A549 (cell line): ENCODE measurements at regions not wholly inside any gene's neighbourhood (a gene's known extent, or its start where the extent isn't known, plus 50 kb on each side); places are given as distances from the start of the nearest gene placed in this dataset.

Experiments used
- ATAC-seq, 2 experiments: fragments of 200-7000 bp in 1 of 2; fragments of >200 bp in 1 of 2; cut with Nextera tagmentation in 1 of 2; cut with Tn5 transposase in 1 of 2; 3 replicates each; pipeline versions ENCODE4 v1.8.0 to v1.9.1; 2018 to 2020; ENCODE audit warnings: mild to moderate bottlenecking in 1 of 2, moderate library complexity in 1 of 2
- CTCF ChIA-PET: fragments of 300-600 bp; sonication (Branson Sonifier 250); formaldehyde crosslinking; extraction: SDS; loops from one replicate; lab custom pipeline; 2021; ENCODE audit warnings: antibody characterized with exemption, inconsistent platforms; lab: Yijun Ruan, JAX
- POLR2A ChIA-PET: fragments of 350-600 bp; formaldehyde crosslinking; extraction: SDS; loops from one replicate; lab custom pipeline; 2021; ENCODE audit warnings: antibody characterized with exemption, inconsistent platforms; lab: Yijun Ruan, JAX
- DNase-seq, 2 experiments: peaks; one replicate each; pipeline versions ENCODE4 v3.0.0 to v3.0.0-alpha.2; 2011 to 2016; ENCODE audit warnings: low read depth in 1 of 2, low spot score in 1 of 2
- FAIRE-seq: peaks from 2 replicates; lab custom pipeline; 2011; peaks lifted over from hg19 to GRCh38; lab: Jason Lieb, UNC
- H3K27ac ChIP-seq, 2 experiments: fragments of >200 bp; sonication (Bioruptor Twin); formaldehyde crosslinking; 3 replicates each; pipeline ENCODE4 v1.5.1; 2016 to 2017
- H3K4me1 ChIP-seq: fragments of >200 bp; sonication (Bioruptor Twin); formaldehyde crosslinking; 3 replicates; pipeline ENCODE4 v1.6.1; 2016
- H3K4me2 ChIP-seq: fragments of >200 bp; sonication (Bioruptor Twin); formaldehyde crosslinking; 3 replicates; pipeline ENCODE4 v1.6.1; 2016
- H3K4me3 ChIP-seq: fragments of >200 bp; sonication (Bioruptor Twin); formaldehyde crosslinking; 3 replicates; pipeline ENCODE4 v1.5.1; 2016
- H3K9me3 ChIP-seq: fragments of >200 bp; sonication (Bioruptor Twin); formaldehyde crosslinking; 3 replicates; pipeline ENCODE4 v1.6.1; 2016
- BHLHE40 ChIP-seq: IDR thresholded peaks from 2 replicates; pipeline ENCODE4 v1.6.1; 2012; ENCODE audit warnings: low read depth, low read length, inconsistent platforms
- CEBPB ChIP-seq, 2 experiments: fragments of >200 bp in 1 of 2; sonication (Bioruptor Twin) in 1 of 2; formaldehyde crosslinking in 1 of 2; IDR thresholded peaks; 2 replicates each; pipeline ENCODE4 v1.6.1; 2012 to 2016
- EHMT2 ChIP-seq: fragments of 200-600 bp; sonication (generic); IDR thresholded peaks from 2 replicates; pipeline ENCODE4 v1.6.1; 2016; ENCODE audit warnings: antibody characterized with exemption, low read depth, mild to moderate bottlenecking, moderate library complexity
- EP300 ChIP-seq, 2 experiments: fragments of >200 bp; sonication (Bioruptor Twin); formaldehyde crosslinking; IDR thresholded peaks; 2 replicates in 1 of 2; 3 replicates in 1 of 2; pipeline ENCODE4 v1.6.1; 2016 to 2017
- ESRRA ChIP-seq: fragments of 150-350 bp; IDR thresholded peaks from 2 replicates; pipeline ENCODE4 v1.6.1; 2014; ENCODE audit warnings: mild to moderate bottlenecking, low read length, borderline replicate concordance
- FOXS1 ChIP-seq: fragments of 250-450 bp; sonication (Bioruptor Pico); IDR thresholded peaks from 2 replicates; pipeline ENCODE4 v1.5.0; 2020; ENCODE audit warnings: mild to moderate bottlenecking, moderate library complexity
- GATA3 ChIP-seq: IDR thresholded peaks from 2 replicates; pipeline ENCODE4 v1.6.1; 2012; ENCODE audit warnings: borderline replicate concordance
- HES2 ChIP-seq: fragments of >200 bp; sonication (Bioruptor Twin); formaldehyde crosslinking; IDR thresholded peaks from 2 replicates; pipeline ENCODE4 v1.6.1; 2016
- HEYL ChIP-seq: fragments of 250-450 bp; sonication (Bioruptor Pico); IDR thresholded peaks from 2 replicates; pipeline ENCODE4 v1.8.0; 2021; ENCODE audit warnings: mild to moderate bottlenecking, moderate library complexity
- KDM5A ChIP-seq: fragments of 200-600 bp; sonication (generic); IDR thresholded peaks from 2 replicates; pipeline ENCODE4 v1.6.1; 2016; ENCODE audit warnings: antibody characterized with exemption, mild to moderate bottlenecking
- MAFK ChIP-seq: fragments of 450-650 bp; IDR thresholded peaks from 2 replicates; pipeline ENCODE4 v1.6.1; 2014; ENCODE audit not compliant: partially characterized antibody
- MAX ChIP-seq: IDR thresholded peaks from 2 replicates; pipeline ENCODE4 v1.6.1; 2012
- MYC ChIP-seq: IDR thresholded peaks from 2 replicates; pipeline ENCODE4 v1.6.1; 2012; ENCODE audit warnings: mild to moderate bottlenecking, inconsistent platforms, low read length, improper control_type of control experiment, borderline replicate concordance
- NFE2L2 ChIP-seq: fragments of 150-350 bp; conservative IDR thresholded peaks from 2 replicates; pipeline ENCODE4 v1.6.1; 2014; ENCODE audit warnings: low read length
- PHF8 ChIP-seq: fragments of 200-600 bp; sonication (generic); IDR thresholded peaks from 2 replicates; pipeline ENCODE4 v1.6.1; 2016; ENCODE audit warnings: low read depth, mild to moderate bottlenecking, antibody characterized with exemption, moderate library complexity, borderline replicate concordance
- POLR2A ChIP-seq: IDR thresholded peaks from 2 replicates; pipeline ENCODE4 v1.6.1; 2012; ENCODE audit warnings: mild to moderate bottlenecking, low read length
- RARB ChIP-seq: fragments of 250-450 bp; sonication (Bioruptor Pico); IDR thresholded peaks from 2 replicates; pipeline ENCODE4 v1.8.0; 2021; ENCODE audit warnings: mild to moderate bottlenecking, moderate library complexity
- SMC3 ChIP-seq: fragments of >200 bp; sonication (Bioruptor Twin); formaldehyde crosslinking; IDR thresholded peaks from 3 replicates; pipeline ENCODE4 v1.6.1; 2018; ENCODE audit warnings: inconsistent platforms
- TFCP2L1 ChIP-seq: fragments of 250-450 bp; sonication (Bioruptor Pico); IDR thresholded peaks from 2 replicates; pipeline ENCODE4 v1.5.0; 2021; ENCODE audit warnings: mild to moderate bottlenecking
- TP53 ChIP-seq: fragments of 250-450 bp; sonication (Bioruptor Pico); IDR thresholded peaks from 2 replicates; pipeline ENCODE4 v1.5.0; 2021; ENCODE audit warnings: mild to moderate bottlenecking, moderate library complexity
- USF2 ChIP-seq: fragments of 450-650 bp; IDR thresholded peaks from 2 replicates; pipeline ENCODE4 v1.6.1; 2014; ENCODE audit warnings: antibody characterized with exemption
- ZFP36 ChIP-seq: fragments of 450-650 bp; IDR thresholded peaks from 2 replicates; pipeline ENCODE4 v1.6.1; 2014; ENCODE audit warnings: borderline replicate concordance; ENCODE audit not compliant: partially characterized antibody
- WGBS: methylation state at CpG from one replicate; pipeline ENCODE4 v1.1.6; 2017; ENCODE audit errors: missing lambda C conversion rate; 5-methylcytosine and 5-hydroxymethylcytosine counted together
- TF ChIP-seq, protein P1 (sequence below): IDR thresholded peaks from 2 replicates; pipeline ENCODE4 v1.6.1; 2012; ENCODE audit warnings: low read depth, borderline replicate concordance
- TF ChIP-seq, protein P2 (sequence below): IDR thresholded peaks from 2 replicates; pipeline ENCODE4 v1.6.1; 2012

DNA sequence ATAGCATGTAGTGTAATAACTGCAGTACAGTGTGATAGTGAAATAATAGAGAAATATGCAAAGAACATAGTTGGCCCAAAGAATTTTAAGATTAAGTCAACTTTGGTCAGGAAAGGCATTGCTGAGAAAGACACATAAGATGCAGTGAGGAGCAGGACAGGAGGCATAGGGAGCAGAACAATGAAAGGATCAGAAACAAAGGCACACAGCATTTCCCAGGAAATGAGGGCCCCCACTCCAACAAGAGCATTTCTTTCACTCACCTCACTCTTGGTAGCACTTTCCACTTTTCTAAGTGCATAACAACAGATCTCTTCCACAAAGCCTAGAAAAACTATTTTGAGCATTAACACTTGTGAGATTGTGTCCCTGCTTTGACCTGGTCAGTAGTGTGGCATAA, 238.4 kb upstream of the FAT3 start:
- DNase-seq: no peak
- H3K4me3 ChIP-seq: no peak overlapping the region
- no peak for FAIRE-seq
- CTCF ChIA-PET: no interaction called here
- POLR2A ChIA-PET: no interaction called here
- no peak for TF ChIP-seq POLR2A
- TF ChIP-seq, protein P1, sequence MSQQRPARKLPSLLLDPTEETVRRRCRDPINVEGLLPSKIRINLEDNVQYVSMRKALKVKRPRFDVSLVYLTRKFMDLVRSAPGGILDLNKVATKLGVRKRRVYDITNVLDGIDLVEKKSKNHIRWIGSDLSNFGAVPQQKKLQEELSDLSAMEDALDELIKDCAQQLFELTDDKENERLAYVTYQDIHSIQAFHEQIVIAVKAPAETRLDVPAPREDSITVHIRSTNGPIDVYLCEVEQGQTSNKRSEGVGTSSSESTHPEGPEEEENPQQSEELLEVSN: no peak
- no peak for TF ChIP-seq GATA3
- no peak for TF ChIP-seq EP300 (IDR thresholded peaks at IDR 0.05)
- TF ChIP-seq NFE2L2: no peak
- no peak for TF ChIP-seq KDM5A
- no peak for TF ChIP-seq HES2
- no peak for TF ChIP-seq PHF8
- TF ChIP-seq FOXS1 (CRISPR knock-in tag): no peak
- 0 out of 3 replicates have a peak, but pooled peaks cover 2% of the 10 kb centered on the region for H3K9me3 ChIP-seq
- H3K4me1 ChIP-seq: peaks cover 14% of the 10 kb centered on the region
- no peak overlapping the region for H3K27ac ChIP-seq
- ATAC-seq: no peak
- no peak overlapping the region for H3K4me2 ChIP-seq

- H3K4me2 ChIP-seq: no peak overlapping the region
- TF ChIP-seq HEYL (CRISPR knock-in tag) (no peak), HES2 (no peak), MAFK (no peak), USF2 (no peak), ZFP36 (no peak), MYC (no peak), ESRRA (no peak), MAX (no peak), RARB (CRISPR knock-in tag) (no peak), EHMT2 (no peak), TP53 (CRISPR knock-in tag) (no peak), BHLHE40 (no peak), CEBPB (IDR thresholded peaks at IDR 0.05) (no peak), SMC3 (no peak), TFCP2L1 (CRISPR knock-in tag) (no peak)
- TF ChIP-seq, protein P2, sequence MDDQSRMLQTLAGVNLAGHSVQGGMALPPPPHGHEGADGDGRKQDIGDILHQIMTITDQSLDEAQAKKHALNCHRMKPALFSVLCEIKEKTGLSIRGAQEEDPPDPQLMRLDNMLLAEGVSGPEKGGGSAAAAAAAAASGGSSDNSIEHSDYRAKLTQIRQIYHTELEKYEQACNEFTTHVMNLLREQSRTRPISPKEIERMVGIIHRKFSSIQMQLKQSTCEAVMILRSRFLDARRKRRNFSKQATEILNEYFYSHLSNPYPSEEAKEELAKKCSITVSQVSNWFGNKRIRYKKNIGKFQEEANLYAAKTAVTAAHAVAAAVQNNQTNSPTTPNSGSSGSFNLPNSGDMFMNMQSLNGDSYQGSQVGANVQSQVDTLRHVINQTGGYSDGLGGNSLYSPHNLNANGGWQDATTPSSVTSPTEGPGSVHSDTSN: no peak
- no peak for DNase-seq
- 0 out of 3 replicates have a peak, but pooled peaks cover 2% of the 10 kb centered on the region for H3K9me3 ChIP-seq
- CTCF ChIA-PET: interaction anchor here (1.6 kb wide), 1 partner anchor 8 kb away, joined by 3 read pairs; no protein-coding TSS in a partner anchor
- WGBS: 63% methylated on average over 5 of the region's 5 CpGs
- no peak for FAIRE-seq
- ATAC-seq: no peak
- peaks cover 16% of the 10 kb centered on the region for H3K4me1 ChIP-seq
- no peak overlapping the region for H3K4me3 ChIP-seq
- POLR2A ChIA-PET: no interaction called here
- H3K27ac ChIP-seq: no peak overlapping the region
Observed at GRCh38 chr11:91984033-91984584, 240.5 kb upstream of the FAT3 start.
